C4-2B (cell line): ENCODE measurements at regions not wholly inside any gene's neighbourhood (a gene's known extent, or its start where the extent isn't known, plus 50 kb on each side); places are given as distances from the start of the nearest gene placed in this dataset.

ENCODE experiments used
- ZFX ChIP-seq: fragments of 450-650 bp; IDR thresholded peaks from 2 replicates; pipeline ENCODE4 v1.6.1; 2017
- TF ChIP-seq, protein P1 (sequence below): fragments of 450-650 bp; conservative IDR thresholded peaks from 2 replicates; pipeline ENCODE4 v1.5.1; 2017; ENCODE audit warnings: mild to moderate bottlenecking

DNA sequence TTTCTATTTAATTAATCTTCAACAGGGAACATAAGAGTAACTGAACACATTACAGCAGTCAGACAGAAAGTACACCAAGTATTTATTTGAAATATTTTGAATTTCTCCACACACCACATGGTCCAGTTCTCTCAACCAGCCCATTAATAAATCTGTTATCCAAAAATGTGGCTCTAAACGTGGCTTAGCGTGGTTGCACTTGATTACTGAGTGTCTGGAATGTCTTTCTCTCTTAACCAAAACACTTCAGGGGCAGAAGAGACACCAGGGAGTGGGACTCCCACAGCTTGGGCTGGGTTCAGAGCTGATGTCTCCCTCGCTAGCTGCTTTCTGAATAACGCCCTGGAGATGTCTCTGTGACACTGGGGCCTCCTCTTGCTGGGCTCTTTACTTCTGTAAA is 52.6 kb upstream of the FANCC start:
- TF ChIP-seq, protein P1, sequence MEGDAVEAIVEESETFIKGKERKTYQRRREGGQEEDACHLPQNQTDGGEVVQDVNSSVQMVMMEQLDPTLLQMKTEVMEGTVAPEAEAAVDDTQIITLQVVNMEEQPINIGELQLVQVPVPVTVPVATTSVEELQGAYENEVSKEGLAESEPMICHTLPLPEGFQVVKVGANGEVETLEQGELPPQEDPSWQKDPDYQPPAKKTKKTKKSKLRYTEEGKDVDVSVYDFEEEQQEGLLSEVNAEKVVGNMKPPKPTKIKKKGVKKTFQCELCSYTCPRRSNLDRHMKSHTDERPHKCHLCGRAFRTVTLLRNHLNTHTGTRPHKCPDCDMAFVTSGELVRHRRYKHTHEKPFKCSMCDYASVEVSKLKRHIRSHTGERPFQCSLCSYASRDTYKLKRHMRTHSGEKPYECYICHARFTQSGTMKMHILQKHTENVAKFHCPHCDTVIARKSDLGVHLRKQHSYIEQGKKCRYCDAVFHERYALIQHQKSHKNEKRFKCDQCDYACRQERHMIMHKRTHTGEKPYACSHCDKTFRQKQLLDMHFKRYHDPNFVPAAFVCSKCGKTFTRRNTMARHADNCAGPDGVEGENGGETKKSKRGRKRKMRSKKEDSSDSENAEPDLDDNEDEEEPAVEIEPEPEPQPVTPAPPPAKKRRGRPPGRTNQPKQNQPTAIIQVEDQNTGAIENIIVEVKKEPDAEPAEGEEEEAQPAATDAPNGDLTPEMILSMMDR, result no peak
- TF ChIP-seq ZFX, result no peak
